NOMO-1 treated with DMSO at 0.1 percent for 48 hours (cell line): ENCODE measurements at regions not wholly inside any gene's neighbourhood (a gene's known extent, or its start where the extent isn't known, plus 50 kb on each side); places are given as distances from the start of the nearest gene placed in this dataset.
A peak's percentile ranks its signal among the peaks of the same experiment; 100 is the strongest.

ENCODE experiments used
- DNase-seq: peaks from one replicate; lab custom pipeline; 2025; ENCODE audit not compliant: unreplicated experiment; lab: John Stamatoyannopoulos, UW

GRCh38 chr2:64220894-64221617, 76.8 kb upstream of the PELI1 start:
- DNase-seq, result no peak

GRCh38 chr2:64221935-64222334, 77.7 kb upstream of the PELI1 start:
- no peak for DNase-seq

- no peak for DNase-seq
Observed at GRCh38 chr2:64222351-64222750, 78.1 kb upstream of the PELI1 start.

- DNase-seq, result no peak
Observed at GRCh38 chr2:64223055-64223454, 78.8 kb upstream of the PELI1 start.

- no peak for DNase-seq
Observed at GRCh38 chr2:64225491-64225890, 81.3 kb upstream of the PELI1 start.

DNA sequence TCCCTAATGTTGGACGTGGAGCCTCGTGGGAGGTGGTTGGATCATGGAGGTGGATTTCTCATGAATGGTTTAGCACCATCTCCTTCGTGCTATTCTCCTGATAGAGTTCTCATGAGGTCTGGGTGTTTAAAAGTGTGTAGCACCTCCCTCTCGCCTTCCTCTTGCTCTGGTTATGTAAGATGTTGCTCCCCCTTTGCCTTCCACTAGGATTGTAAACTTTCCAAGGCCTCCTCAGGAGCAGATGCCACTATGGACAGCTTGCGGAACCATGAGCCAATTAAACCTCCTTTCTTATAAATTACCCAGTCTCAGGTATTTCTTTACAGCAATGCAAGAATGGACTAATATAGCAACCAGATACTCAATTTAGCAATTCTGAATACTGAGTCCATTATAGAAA, 82.4 kb upstream of the PELI1 start:
- no peak for DNase-seq

DNA sequence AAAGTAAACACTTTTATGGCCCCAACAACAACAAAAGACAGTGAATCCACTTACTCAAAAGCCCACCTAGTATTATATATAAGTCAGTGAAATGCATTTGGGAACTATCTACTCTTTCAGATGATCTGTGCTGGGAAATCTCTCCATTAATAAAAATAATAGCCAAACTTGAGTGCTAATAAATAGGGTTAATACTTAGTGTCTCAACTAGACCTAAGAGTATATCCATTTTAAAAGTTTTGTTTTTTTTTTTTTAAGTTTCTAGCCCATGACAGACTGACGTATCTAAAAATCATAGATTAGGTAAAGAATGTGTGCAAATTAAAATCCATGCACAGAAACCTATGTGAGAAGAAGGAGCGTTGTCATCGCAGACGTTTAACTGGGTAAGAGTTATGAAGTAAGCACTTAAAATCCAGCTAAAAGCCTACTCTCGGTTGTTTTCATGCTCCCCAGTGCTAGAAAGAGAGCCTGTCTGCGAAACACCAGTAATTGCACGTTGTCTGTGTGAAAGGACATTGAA, 83.4 kb upstream of the PELI1 start:
- DNase-seq, result no peak

GRCh38 chr2:64228126-64228678, 84.0 kb upstream of the PELI1 start:
- peak; percentile 35 for DNase-seq

GRCh38 chr2:64228918-64229317, 84.7 kb upstream of the PELI1 start:
- DNase-seq, result no peak

- no peak for DNase-seq
Observed at GRCh38 chr2:64230540-64230939, 86.3 kb upstream of the PELI1 start.

GRCh38 chr2:64232266-64232665, 88.0 kb upstream of the PELI1 start:
- DNase-seq, result no peak

GRCh38 chr2:64233376-64233922, 89.2 kb upstream of the PELI1 start:
- DNase-seq, result no peak

- no peak for DNase-seq
Observed at GRCh38 chr2:64234150-64234549, 89.9 kb upstream of the PELI1 start.

- DNase-seq, result no peak
Observed at GRCh38 chr2:64234785-64235184, 90.6 kb upstream of the PELI1 start.

DNA sequence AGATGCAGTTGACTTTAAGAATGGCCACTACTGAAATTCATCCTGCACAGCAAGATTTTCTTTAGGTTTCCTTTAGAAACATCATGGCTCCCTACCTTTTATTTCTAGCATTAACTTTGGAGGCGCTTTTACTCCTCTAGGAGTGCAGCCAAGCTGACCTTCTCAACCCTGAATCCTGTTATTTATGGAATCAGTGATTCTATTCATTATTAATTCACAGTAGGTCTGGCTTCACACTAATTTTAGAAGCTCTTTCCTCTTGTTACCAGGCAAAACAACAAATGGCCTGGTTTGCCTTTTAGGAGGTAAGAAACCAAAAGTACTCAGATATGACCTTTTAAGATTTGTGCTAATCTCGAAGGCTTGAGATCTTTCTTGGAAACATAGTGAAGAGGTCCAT, 93.0 kb upstream of the PELI1 start:
- DNase-seq, result no peak

GRCh38 chr2:64238799-64239198, 94.6 kb upstream of the PELI1 start:
- DNase-seq, result no peak

GRCh38 chr2:64243081-64244036, 99.1 kb upstream of the PELI1 start:
- no peak for DNase-seq

- no peak for DNase-seq
Observed at GRCh38 chr2:64244037-64244416, 99.8 kb upstream of the PELI1 start.

DNA sequence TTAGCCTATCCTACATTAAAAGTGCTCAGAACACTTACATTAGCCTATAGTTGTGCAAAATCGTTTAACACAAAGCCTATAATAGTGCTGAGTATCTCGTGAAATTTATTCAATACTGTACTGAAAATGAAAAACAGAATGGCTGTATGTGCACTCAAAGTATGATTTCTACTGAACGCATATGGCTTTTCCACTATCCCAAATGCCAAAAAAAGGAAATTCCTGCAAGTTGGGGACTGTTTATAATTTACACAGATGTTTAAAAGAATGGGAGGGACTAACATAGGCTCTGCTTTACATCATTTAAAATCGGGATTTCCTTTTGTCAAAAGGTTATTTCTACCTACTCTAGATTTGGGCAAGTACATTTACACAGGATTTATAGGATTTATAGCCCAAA, 101.4 kb upstream of the PELI1 start:
- DNase-seq, result no peak

DNA sequence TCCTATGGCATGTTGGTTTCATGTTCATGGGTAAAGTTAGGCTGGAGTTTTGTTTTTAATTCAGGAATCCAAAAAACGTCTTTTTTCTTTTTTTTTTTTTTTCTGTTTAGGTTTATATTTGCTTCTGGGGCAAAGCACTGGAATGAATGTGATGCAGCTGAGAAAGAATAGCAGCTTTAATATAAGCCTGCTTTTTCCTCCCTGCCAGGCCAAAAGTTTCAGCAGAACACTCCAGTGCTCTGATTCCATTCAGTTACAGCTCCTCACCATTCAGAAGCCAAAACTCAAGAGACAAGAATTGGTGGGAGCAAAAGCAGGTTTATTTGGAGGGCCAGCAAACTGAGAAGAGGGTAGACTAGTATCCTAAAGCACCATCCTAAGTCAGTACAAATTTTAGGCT, 102.7 kb upstream of the PELI1 start:
- DNase-seq, result no peak

DNA sequence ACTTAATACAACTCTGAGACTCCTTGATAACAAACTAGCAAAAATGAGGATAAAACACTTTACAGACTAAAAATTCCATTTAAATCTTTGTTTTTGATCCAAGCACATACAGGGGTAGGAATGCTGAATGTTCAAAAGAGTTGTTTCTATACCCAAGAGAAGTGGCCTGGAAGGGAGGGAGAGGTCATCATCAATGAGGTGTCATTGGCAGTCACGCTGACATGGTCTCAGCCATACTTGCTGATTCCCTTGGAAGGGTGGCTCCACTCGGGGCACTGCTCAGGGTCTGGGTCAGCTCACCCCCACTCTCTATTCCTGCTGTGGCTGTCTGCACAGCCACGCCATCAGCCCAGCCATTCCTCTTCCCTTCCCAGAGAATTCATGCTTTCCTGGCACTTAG, 105.2 kb upstream of the PELI1 start:
- no peak for DNase-seq
